ENCODE measurements at regions not wholly inside any gene's neighbourhood (a gene's known extent, or its start where the extent isn't known, plus 50 kb on each side); places are given as distances from the start of the nearest gene placed in this dataset.
A peak's percentile ranks its signal among the peaks of the same experiment; 100 is the strongest.

DNA sequence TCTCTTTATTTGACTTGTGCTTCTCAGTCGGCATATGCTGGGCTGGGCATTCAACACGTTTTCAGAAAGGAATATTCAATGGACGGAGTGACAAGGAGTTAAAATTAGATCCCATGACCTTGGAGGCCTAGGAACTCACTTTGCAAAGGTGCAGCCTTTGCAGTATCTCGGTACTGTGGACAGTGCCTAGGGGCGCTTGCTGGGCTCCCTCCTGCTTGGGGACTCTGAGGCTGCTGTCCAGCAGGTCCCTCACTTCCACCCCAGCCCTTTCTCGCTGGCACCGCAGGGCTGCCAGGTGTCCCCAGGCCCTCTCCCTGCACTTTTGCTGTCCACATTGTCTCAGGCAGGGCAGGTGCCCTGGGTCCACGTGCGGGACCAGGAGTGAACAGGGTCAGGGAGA lies 255.5 kb upstream of the B3GAT1 start:
- H3F3A ChIP-seq (ENCODE audit: low read depth): no peaks in the 10 kb centered on the region
- TF ChIP-seq, protein P1, sequence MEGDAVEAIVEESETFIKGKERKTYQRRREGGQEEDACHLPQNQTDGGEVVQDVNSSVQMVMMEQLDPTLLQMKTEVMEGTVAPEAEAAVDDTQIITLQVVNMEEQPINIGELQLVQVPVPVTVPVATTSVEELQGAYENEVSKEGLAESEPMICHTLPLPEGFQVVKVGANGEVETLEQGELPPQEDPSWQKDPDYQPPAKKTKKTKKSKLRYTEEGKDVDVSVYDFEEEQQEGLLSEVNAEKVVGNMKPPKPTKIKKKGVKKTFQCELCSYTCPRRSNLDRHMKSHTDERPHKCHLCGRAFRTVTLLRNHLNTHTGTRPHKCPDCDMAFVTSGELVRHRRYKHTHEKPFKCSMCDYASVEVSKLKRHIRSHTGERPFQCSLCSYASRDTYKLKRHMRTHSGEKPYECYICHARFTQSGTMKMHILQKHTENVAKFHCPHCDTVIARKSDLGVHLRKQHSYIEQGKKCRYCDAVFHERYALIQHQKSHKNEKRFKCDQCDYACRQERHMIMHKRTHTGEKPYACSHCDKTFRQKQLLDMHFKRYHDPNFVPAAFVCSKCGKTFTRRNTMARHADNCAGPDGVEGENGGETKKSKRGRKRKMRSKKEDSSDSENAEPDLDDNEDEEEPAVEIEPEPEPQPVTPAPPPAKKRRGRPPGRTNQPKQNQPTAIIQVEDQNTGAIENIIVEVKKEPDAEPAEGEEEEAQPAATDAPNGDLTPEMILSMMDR (IDR thresholded peaks at IDR 0.05): no peak
- TF ChIP-seq EZH2phosphoT487 (IDR thresholded peaks at IDR 0.05) (no peak), EZH2 (IDR thresholded peaks at IDR 0.05) (no peak)
- no peaks in the 10 kb centered on the region for H3K36me3 ChIP-seq
- no peaks in the 10 kb centered on the region for H3K27me3 ChIP-seq
- H3K36me3 Mint-ChIP-seq: no peaks in the 10 kb centered on the region
- peaks cover 4% of the 10 kb centered on the region for H3K4me1 Mint-ChIP-seq
- no peak overlapping the region for H3K4me3 Mint-ChIP-seq
- no peaks in the 10 kb centered on the region for H3K9me3 ChIP-seq (ENCODE audit: low read depth)
- no peak overlapping the region for H2AFZ ChIP-seq (replicated peaks)
- H3K9ac ChIP-seq: no peak overlapping the region
- no peak for DNase-seq (ENCODE audit: low spot score)
- H3K4me1 ChIP-seq: no peaks in the 10 kb centered on the region
- H3K4me2 ChIP-seq: no peak overlapping the region
- no peaks in the 10 kb centered on the region for H3K79me2 ChIP-seq (ENCODE audit: low read depth)
- no peak overlapping the region for H3K27ac Mint-ChIP-seq
- no peaks in the 10 kb centered on the region for H4K20me1 ChIP-seq (ENCODE audit: low read depth)
- H3K4me3 ChIP-seq: no peak overlapping the region
- no peak overlapping the region for H3K27ac ChIP-seq
- peaks cover 7% of the 10 kb centered on the region for H3K27me3 Mint-ChIP-seq (ENCODE audit: insufficient read depth, low read depth)
- peaks cover 2% of the 10 kb centered on the region for H3K9me3 Mint-ChIP-seq

DNA sequence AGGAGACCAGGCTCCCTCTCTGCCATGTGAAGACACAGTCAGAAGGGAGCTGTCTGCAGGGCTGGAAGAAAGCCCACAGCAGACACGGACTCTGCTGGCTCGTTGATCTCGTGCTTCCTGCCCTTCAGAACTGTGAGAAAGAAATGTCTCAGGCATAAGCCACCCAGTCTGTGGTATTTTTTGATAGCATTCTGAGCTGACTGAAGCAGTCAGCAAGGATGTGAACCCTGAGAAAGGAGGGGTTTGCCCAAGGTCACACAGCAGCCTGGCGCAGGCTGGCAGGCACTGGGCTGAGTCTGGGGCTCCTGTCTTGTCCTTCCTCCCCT lies 255.1 kb upstream of the B3GAT1 start:
- Histone ChIP-seq H2AFZ (replicated peaks) (no peak overlapping the region), H3K9me3 (ENCODE audit: low read depth) (no peaks in the 10 kb centered on the region), H3K9ac (no peak overlapping the region), H3K4me3 (no peak overlapping the region), H3K4me1 (no peaks in the 10 kb centered on the region), H3K27ac (no peak overlapping the region), H3K79me2 (ENCODE audit: low read depth) (no peaks in the 10 kb centered on the region), H4K20me1 (ENCODE audit: low read depth) (no peaks in the 10 kb centered on the region), H3K27me3 (no peaks in the 10 kb centered on the region), H3K4me2 (no peak overlapping the region), H3F3A (ENCODE audit: low read depth) (no peaks in the 10 kb centered on the region), H3K36me3 (no peaks in the 10 kb centered on the region)
- TF ChIP-seq EZH2phosphoT487 (IDR thresholded peaks at IDR 0.05): no peak
- TF ChIP-seq, protein P1 (IDR thresholded peaks at IDR 0.05): no peak
- no peak for TF ChIP-seq EZH2 (IDR thresholded peaks at IDR 0.05)
- peak overlapping the region; percentile 43 for H3K27ac Mint-ChIP-seq
- peaks cover 7% of the 10 kb centered on the region for H3K27me3 Mint-ChIP-seq (ENCODE audit: insufficient read depth, low read depth)
- no peak overlapping the region for H3K4me3 Mint-ChIP-seq
- H3K36me3 Mint-ChIP-seq: no peaks in the 10 kb centered on the region
- peaks cover 2% of the 10 kb centered on the region for H3K9me3 Mint-ChIP-seq
- DNase-seq (ENCODE audit: low spot score): no peak
- peaks cover 4% of the 10 kb centered on the region for H3K4me1 Mint-ChIP-seq

DNA sequence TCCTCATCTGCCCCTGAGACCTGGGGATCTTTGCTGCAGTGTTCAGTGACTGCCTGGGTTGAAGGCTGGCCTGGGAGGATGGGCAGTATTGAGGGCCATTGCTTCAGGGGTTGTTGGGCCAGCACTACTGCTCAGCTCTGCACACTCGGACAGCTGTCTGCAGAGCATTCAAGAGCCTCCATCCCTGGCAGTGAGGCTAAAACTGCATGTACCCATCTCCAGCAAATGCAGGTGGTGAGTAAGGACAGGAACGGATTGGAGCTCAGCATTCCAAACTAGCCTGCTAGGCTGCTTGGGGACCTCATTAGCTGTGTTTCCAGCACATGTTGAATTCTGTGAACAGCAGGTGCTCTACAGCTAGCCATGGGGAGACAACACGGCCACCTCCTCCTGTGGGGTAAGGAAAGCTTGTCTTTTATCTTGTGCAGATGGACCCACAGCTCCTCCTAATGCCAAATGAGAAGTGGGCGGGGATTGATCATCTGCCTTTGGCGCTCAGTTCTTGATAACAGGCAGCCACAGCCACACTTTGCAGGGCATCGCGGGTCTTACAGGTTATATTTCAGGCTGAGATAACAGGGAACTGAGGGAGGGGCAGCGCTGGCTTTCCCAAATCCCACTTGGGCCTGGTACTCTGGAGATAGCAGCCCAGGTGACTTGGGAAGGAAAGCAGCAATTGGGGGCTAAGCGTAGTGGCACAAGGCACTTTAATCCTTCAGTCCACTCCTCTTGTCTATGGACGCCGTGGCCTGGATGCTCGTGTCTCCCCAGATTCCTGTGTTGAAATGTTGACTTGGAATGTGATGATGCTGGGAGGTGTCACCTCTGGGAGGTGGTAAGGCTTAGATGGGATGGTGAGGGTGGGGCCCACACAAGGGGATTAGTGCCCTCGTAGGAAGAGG lies 254.5 kb upstream of the B3GAT1 start:
- Histone ChIP-seq H3K79me2 (ENCODE audit: low read depth) (no peaks in the 10 kb centered on the region), H3F3A (ENCODE audit: low read depth) (no peaks in the 10 kb centered on the region), H3K27ac (no peak overlapping the region), H3K27me3 (no peaks in the 10 kb centered on the region), H3K4me1 (no peaks in the 10 kb centered on the region), H3K9me3 (ENCODE audit: low read depth) (no peaks in the 10 kb centered on the region), H3K9ac (no peak overlapping the region), H3K4me3 (no peak overlapping the region), H3K4me2 (no peak overlapping the region), H4K20me1 (ENCODE audit: low read depth) (no peaks in the 10 kb centered on the region), H3K36me3 (no peaks in the 10 kb centered on the region), H2AFZ (replicated peaks) (no peak overlapping the region)
- no peak for DNase-seq (ENCODE audit: low spot score)
- Mint-ChIP-seq H3K27me3 (ENCODE audit: insufficient read depth, low read depth) (peaks cover 6% of the 10 kb centered on the region), H3K4me1 (peaks cover 4% of the 10 kb centered on the region), H3K9me3 (peaks cover 7% of the 10 kb centered on the region), H3K27ac (peak overlapping the region; percentile 43), H3K36me3 (no peaks in the 10 kb centered on the region), H3K4me3 (no peak overlapping the region)
- TF ChIP-seq EZH2 (IDR thresholded peaks at IDR 0.05) (no peak), EZH2phosphoT487 (IDR thresholded peaks at IDR 0.05) (no peak)
- TF ChIP-seq, protein P1 (IDR thresholded peaks at IDR 0.05): no peak
